ENCODE measurements at regions not wholly inside any gene's neighbourhood (a gene's known extent, or its start where the extent isn't known, plus 50 kb on each side); places are given as distances from the start of the nearest gene placed in this dataset.

DNA sequence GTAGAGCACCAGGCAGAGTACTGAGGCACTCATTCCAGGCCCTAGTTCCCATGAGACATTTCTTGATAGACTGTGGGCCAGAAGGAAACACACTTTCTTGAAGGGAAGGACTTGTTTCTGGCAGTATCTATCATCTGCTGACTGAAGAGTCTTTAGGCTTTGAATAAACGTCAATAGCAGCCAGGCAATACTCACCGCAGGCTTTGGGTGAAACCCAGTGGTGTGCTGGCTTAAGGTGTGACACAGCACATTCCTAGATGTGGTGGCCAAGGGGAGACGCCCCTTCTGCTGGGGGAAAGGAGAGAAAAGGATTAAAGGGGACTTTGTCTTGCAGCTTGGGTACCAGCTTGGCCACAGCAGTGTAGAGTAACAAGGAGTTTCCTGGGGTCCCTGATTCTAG, 1039.6 kb downstream of the HACE1 start:
- TF ChIP-seq POLR2AphosphoS5 (IDR thresholded peaks at IDR 0.05; ENCODE audit: low read depth, low read length) (no peak), POLR2A (IDR thresholded peaks at IDR 0.05; ENCODE audit: low read depth, low read length) (no peak), TAF1 (IDR thresholded peaks at IDR 0.05; ENCODE audit: borderline replicate concordance, low read depth, low read length) (no peak)

Measured in GM12892 (cell line).